Neural progenitor cell (in vitro differentiated cells): ENCODE measurements at regions not wholly inside any gene's neighbourhood (a gene's known extent, or its start where the extent isn't known, plus 50 kb on each side); places are given as distances from the start of the nearest gene placed in this dataset.
"Not testable (repeated sequence)": the region's sequence is repeated elsewhere in the genome, so short reads cannot be mapped to it uniquely, and the experiment has no call there.

ENCODE experiments used
- DNase-seq: peaks from one replicate; pipeline ENCODE4 v3.0.0-alpha.2; 2016; ENCODE audit warnings: low spot score
- H2AFZ ChIP-seq: fragments of 200-600 bp; sonication (generic); replicated peaks from 2 replicates; pipeline ENCODE4 v1.6.1; 2016; ENCODE audit warnings: antibody characterized with exemption
- H3F3A ChIP-seq: fragments of 200-600 bp; sonication (generic); 2 replicates; pipeline ENCODE4 v1.6.1; 2016; ENCODE audit warnings: antibody characterized with exemption, low read depth
- H3K27ac ChIP-seq: fragments of 200-600 bp; sonication (generic); 2 replicates; pipeline ENCODE4 v1.5.1; 2016; ENCODE audit warnings: mild to moderate bottlenecking
- H3K27me3 ChIP-seq: fragments of 200-600 bp; sonication (generic); 2 replicates; pipeline ENCODE4 v1.6.1; 2016; ENCODE audit warnings: mild to moderate bottlenecking, moderate library complexity
- H3K36me3 ChIP-seq: fragments of 200-600 bp; sonication (generic); 2 replicates; pipeline ENCODE4 v1.5.1; 2016
- H3K4me1 ChIP-seq: fragments of 200-600 bp; sonication (generic); 2 replicates; pipeline ENCODE4 v1.6.1; 2016; ENCODE audit warnings: mixed run types
- H3K4me2 ChIP-seq: fragments of 200-600 bp; sonication (generic); 2 replicates; pipeline ENCODE4 v1.6.1; 2016
- H3K4me3 ChIP-seq: fragments of 200-600 bp; sonication (generic); 2 replicates; pipeline ENCODE4 v1.5.1; 2016
- H3K79me2 ChIP-seq: fragments of 200-600 bp; sonication (generic); 2 replicates; pipeline ENCODE4 v1.6.1; 2016; ENCODE audit warnings: low read depth
- H3K9ac ChIP-seq: fragments of 200-600 bp; sonication (generic); 2 replicates; pipeline ENCODE4 v1.6.1; 2016
- H3K9me3 ChIP-seq: fragments of 200-600 bp; sonication (generic); 2 replicates; pipeline ENCODE4 v1.5.1; 2016; ENCODE audit warnings: low read depth
- H4K20me1 ChIP-seq: fragments of 200-600 bp; sonication (generic); 2 replicates; pipeline ENCODE4 v1.6.1; 2016; ENCODE audit warnings: low read depth
- H3K27ac Mint-ChIP-seq: 3 replicates; pipeline ENCODE4 v1.8.0; 2021; ENCODE audit warnings: mixed read lengths
- H3K27me3 Mint-ChIP-seq: 2 replicates; pipeline ENCODE4 v1.8.0; 2022; ENCODE audit warnings: low read depth, mild to moderate bottlenecking, inconsistent platforms, moderate library complexity, mixed read lengths; ENCODE audit not compliant: insufficient read depth
- H3K36me3 Mint-ChIP-seq: 3 replicates; pipeline ENCODE4 v1.8.0; 2021; ENCODE audit warnings: mixed read lengths
- H3K4me1 Mint-ChIP-seq: 3 replicates; pipeline ENCODE4 v1.8.0; 2021; ENCODE audit warnings: mixed read lengths
- H3K4me3 Mint-ChIP-seq: 3 replicates; pipeline ENCODE4 v1.8.0; 2021; ENCODE audit warnings: mild to moderate bottlenecking, moderate library complexity, mixed read lengths
- H3K9me3 Mint-ChIP-seq: 3 replicates; pipeline ENCODE4 v1.8.0; 2020; ENCODE audit warnings: mixed read lengths
- EZH2 ChIP-seq: fragments of 200-600 bp; sonication (generic); IDR thresholded peaks from 2 replicates; pipeline ENCODE4 v1.6.1; 2017; ENCODE audit warnings: antibody characterized with exemption, mild to moderate bottlenecking, moderate library complexity
- EZH2phosphoT487 ChIP-seq: fragments of 200-600 bp; sonication (generic); IDR thresholded peaks from 2 replicates; pipeline ENCODE4 v1.6.1; 2017; ENCODE audit warnings: antibody characterized with exemption
- TF ChIP-seq, protein P1 (sequence below): fragments of 200-600 bp; sonication (generic); IDR thresholded peaks from 2 replicates; pipeline ENCODE4 v1.5.1; 2017; ENCODE audit warnings: antibody characterized with exemption, mild to moderate bottlenecking

DNA sequence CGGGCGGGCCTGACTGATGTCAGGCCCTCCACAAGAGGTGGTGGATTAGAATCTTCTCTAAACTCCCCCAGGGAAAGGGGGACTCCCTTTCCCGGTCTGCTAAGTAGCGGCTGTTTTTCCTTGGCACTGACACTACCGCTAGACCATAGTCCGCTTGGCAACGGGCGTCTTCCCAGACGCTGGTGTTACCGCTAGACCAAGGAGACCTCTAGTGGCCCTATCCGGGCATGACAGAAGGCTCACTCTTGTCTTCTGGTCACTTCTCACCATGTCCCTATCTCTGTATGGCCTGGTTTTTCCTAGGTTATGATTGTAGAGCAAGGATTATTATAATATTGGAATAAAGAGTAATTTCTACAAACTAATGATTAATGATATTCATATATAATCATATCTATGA is 318.2 kb upstream of the DKK2 start:
- H4K20me1 ChIP-seq, H3K4me1 ChIP-seq, H3K9me3 Mint-ChIP-seq, H3K4me3 ChIP-seq, H3K79me2 ChIP-seq, H3K27me3 ChIP-seq, H3F3A ChIP-seq, H3K4me3 Mint-ChIP-seq, H3K27ac ChIP-seq, H3K4me1 Mint-ChIP-seq, H3K9me3 ChIP-seq, H3K27ac Mint-ChIP-seq, H3K36me3 Mint-ChIP-seq, H3K27me3 Mint-ChIP-seq, H3K9ac ChIP-seq, H2AFZ ChIP-seq, H3K36me3 ChIP-seq, H3K4me2 ChIP-seq: not testable (repeated sequence)
- TF ChIP-seq, protein P1, sequence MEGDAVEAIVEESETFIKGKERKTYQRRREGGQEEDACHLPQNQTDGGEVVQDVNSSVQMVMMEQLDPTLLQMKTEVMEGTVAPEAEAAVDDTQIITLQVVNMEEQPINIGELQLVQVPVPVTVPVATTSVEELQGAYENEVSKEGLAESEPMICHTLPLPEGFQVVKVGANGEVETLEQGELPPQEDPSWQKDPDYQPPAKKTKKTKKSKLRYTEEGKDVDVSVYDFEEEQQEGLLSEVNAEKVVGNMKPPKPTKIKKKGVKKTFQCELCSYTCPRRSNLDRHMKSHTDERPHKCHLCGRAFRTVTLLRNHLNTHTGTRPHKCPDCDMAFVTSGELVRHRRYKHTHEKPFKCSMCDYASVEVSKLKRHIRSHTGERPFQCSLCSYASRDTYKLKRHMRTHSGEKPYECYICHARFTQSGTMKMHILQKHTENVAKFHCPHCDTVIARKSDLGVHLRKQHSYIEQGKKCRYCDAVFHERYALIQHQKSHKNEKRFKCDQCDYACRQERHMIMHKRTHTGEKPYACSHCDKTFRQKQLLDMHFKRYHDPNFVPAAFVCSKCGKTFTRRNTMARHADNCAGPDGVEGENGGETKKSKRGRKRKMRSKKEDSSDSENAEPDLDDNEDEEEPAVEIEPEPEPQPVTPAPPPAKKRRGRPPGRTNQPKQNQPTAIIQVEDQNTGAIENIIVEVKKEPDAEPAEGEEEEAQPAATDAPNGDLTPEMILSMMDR: peak; percentile 31
- DNase-seq: peak; percentile 22

DNA sequence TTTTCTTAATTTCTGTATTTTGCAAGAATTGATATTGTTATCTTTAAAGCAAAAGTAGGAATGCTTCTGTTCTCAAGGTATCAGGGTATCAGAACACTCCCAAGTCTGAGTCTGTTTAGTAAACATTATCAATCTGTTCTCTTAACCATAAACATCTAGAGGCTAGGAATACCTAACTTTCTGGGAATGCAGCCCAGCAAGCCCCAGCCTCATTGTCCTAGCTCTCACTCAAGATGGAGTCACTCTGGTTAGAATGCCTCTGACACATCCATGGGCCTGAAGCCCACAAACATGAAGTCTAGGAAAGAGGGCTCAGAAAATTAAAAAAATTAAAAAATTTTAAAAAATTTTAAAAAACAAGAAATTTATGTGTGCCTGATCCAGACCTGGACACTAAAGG is 315.1 kb upstream of the DKK2 start:
- no peaks in the 10 kb centered on the region for H3K36me3 ChIP-seq
- no peaks in the 10 kb centered on the region for H3K27me3 ChIP-seq
- no peak overlapping the region for H3K4me3 ChIP-seq
- Mint-ChIP-seq H3K27ac (no peak overlapping the region), H3K4me3 (no peak overlapping the region), H3K9me3 (peaks cover 7% of the 10 kb centered on the region), H3K4me1 (peaks cover 17% of the 10 kb centered on the region), H3K36me3 (no peaks in the 10 kb centered on the region), H3K27me3 (no peaks in the 10 kb centered on the region)
- no peaks in the 10 kb centered on the region for H3F3A ChIP-seq
- DNase-seq: no peak
- H3K9ac ChIP-seq: no peak overlapping the region
- no peak overlapping the region for H3K4me2 ChIP-seq
- TF ChIP-seq, protein P1: no peak
- TF ChIP-seq EZH2: no peak
- H2AFZ ChIP-seq: no peak overlapping the region
- no peaks in the 10 kb centered on the region for H4K20me1 ChIP-seq
- no peak overlapping the region for H3K27ac ChIP-seq
- H3K79me2 ChIP-seq: no peaks in the 10 kb centered on the region
- H3K9me3 ChIP-seq: no peaks in the 10 kb centered on the region
- H3K4me1 ChIP-seq: peaks cover 9% of the 10 kb centered on the region

DNA sequence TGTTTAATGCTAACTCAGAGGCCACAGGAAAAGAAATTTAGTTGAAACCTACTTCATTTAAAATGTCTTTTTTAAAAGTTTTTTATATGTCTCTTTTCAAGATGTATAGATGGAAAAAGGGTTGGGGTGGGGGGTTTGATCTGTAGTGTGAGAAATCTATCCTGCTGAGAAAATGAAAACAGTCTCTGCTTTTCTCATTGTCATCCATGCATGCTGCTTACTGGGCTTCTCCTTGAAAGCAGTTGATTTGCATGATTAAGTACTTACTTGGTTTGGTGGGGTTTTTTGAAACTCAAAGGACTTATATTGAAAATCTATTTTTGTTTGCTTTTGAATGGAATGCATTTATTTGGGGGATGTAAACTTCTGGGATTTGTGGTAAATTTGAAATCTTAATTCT is 313.6 kb upstream of the DKK2 start:
- Mint-ChIP-seq H3K27me3 (no peaks in the 10 kb centered on the region), H3K36me3 (no peaks in the 10 kb centered on the region), H3K27ac (peak overlapping the region; percentile 70), H3K4me1 (peaks cover 17% of the 10 kb centered on the region), H3K9me3 (peaks cover 3% of the 10 kb centered on the region), H3K4me3 (no peak overlapping the region)
- peaks cover 9% of the 10 kb centered on the region for H3K4me1 ChIP-seq
- no peaks in the 10 kb centered on the region for H3K36me3 ChIP-seq
- H3K4me3 ChIP-seq: no peak overlapping the region
- H3F3A ChIP-seq: no peaks in the 10 kb centered on the region
- no peaks in the 10 kb centered on the region for H3K79me2 ChIP-seq
- no peaks in the 10 kb centered on the region for H4K20me1 ChIP-seq
- no peak overlapping the region for H3K9ac ChIP-seq
- TF ChIP-seq EZH2phosphoT487 (no peak), EZH2 (no peak)
- TF ChIP-seq, protein P1: no peak
- peak overlapping the region; percentile 46 for H2AFZ ChIP-seq
- no peaks in the 10 kb centered on the region for H3K9me3 ChIP-seq
- peak; percentile 4 for DNase-seq
- H3K27ac ChIP-seq: no peak overlapping the region
- no peaks in the 10 kb centered on the region for H3K27me3 ChIP-seq
- H3K4me2 ChIP-seq: peak overlapping the region; percentile 19

DNA sequence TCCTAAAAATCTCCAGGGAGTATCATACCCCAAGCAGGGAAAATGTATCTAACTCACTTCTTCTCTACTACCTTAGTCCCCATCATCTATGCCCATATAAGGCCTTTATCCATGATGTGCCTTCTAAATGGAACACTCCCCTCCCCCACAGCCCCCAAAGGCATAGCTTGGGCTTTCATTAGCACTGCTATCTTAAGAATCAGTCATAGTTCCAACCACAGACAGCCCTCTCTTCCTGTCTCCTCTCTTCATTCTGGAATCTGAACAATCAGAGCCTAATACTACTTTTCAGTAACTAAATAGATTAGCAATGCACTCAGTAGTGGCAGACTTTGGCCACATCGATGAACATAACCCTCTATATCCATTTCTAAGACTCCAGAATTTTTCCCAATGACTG is 313.2 kb upstream of the DKK2 start:
- H3K27ac Mint-ChIP-seq: peak overlapping the region; percentile 70
- no peak for DNase-seq
- Histone ChIP-seq H3K79me2 (no peaks in the 10 kb centered on the region), H3K27me3 (no peaks in the 10 kb centered on the region), H3K4me1 (peaks cover 9% of the 10 kb centered on the region), H3K9me3 (no peaks in the 10 kb centered on the region), H3K4me3 (no peak overlapping the region), H3K27ac (no peak overlapping the region), H4K20me1 (no peaks in the 10 kb centered on the region), H3K9ac (no peak overlapping the region), H3F3A (no peaks in the 10 kb centered on the region), H3K36me3 (no peaks in the 10 kb centered on the region), H2AFZ (peak overlapping the region; percentile 46), H3K4me2 (peak overlapping the region; percentile 19)
- no peak for TF ChIP-seq EZH2
- H3K36me3 Mint-ChIP-seq: no peaks in the 10 kb centered on the region
- peaks cover 17% of the 10 kb centered on the region for H3K4me1 Mint-ChIP-seq
- H3K4me3 Mint-ChIP-seq: no peak overlapping the region
- H3K27me3 Mint-ChIP-seq: no peaks in the 10 kb centered on the region
- H3K9me3 Mint-ChIP-seq: peaks cover 2% of the 10 kb centered on the region
